Activated naive CD8-positive, alpha-beta T cell treated with anti-CD3 and anti-CD28 coated beads, Interleukin-2, amount 10 ng/mL, durations not matched to agents 7 days and 5 days (primary cell): ENCODE measurements at regions not wholly inside any gene's neighbourhood (a gene's known extent, or its start where the extent isn't known, plus 50 kb on each side); places are given as distances from the start of the nearest gene placed in this dataset.
"Not testable (repeated sequence)": the region's sequence is repeated elsewhere in the genome, so short reads cannot be mapped to it uniquely, and the experiment has no call there.

Source experiments
- ATAC-seq: fragments of 150-1000 bp; cut with Tn5 transposase; one replicate; pipeline ENCODE4 v1.10.0; 2021; ENCODE audit warnings: low read depth, moderate library complexity
- POLR2A ChIA-PET: fragments of 350-600 bp; sonication (Branson Sonifier 250); formaldehyde crosslinking; loops from one replicate; lab custom pipeline; 2021; ENCODE audit warnings: antibody characterized with exemption; lab: Charles Lee
- DNase-seq: peaks from one replicate; pipeline ENCODE4 v3.0.0; 2021
- H3K27ac Mint-ChIP-seq: one replicate; pipeline ENCODE4 v1.8.0; 2022; ENCODE audit warnings: mild to moderate bottlenecking, mixed read lengths
- H3K27me3 Mint-ChIP-seq: one replicate; pipeline ENCODE4 v1.8.0; 2022; ENCODE audit warnings: mild to moderate bottlenecking, moderate library complexity, mixed read lengths
- H3K36me3 Mint-ChIP-seq: one replicate; pipeline ENCODE4 v1.8.0; 2021; ENCODE audit warnings: mild to moderate bottlenecking, mixed read lengths
- H3K4me1 Mint-ChIP-seq: one replicate; pipeline ENCODE4 v1.8.0; 2021; ENCODE audit warnings: mixed read lengths
- H3K4me3 Mint-ChIP-seq: one replicate; pipeline ENCODE4 v1.8.0; 2022; ENCODE audit warnings: mild to moderate bottlenecking, moderate library complexity, mixed read lengths
- H3K9me3 Mint-ChIP-seq: one replicate; pipeline ENCODE4 v1.8.0; 2021; ENCODE audit warnings: mixed read lengths

GRCh38 chr3:5347486-5347885, 160.0 kb downstream of the EDEM1 start:
- DNase-seq = no peak
- H3K36me3 Mint-ChIP-seq = no peaks in the 10 kb centered on the region
- H3K27ac Mint-ChIP-seq = no peak overlapping the region
- POLR2A ChIA-PET = no interaction called here
- no peak for ATAC-seq
- H3K4me1 Mint-ChIP-seq = no peaks in the 10 kb centered on the region
- H3K27me3 Mint-ChIP-seq = no peaks in the 10 kb centered on the region
- H3K9me3 Mint-ChIP-seq = no peaks in the 10 kb centered on the region
- H3K4me3 Mint-ChIP-seq = no peak overlapping the region

GRCh38 chr3:5348229-5348902, 160.9 kb downstream of the EDEM1 start:
- DNase-seq (no peak), ATAC-seq (no peak)
- Mint-ChIP-seq H3K27me3 (no peaks in the 10 kb centered on the region), H3K27ac (no peak overlapping the region), H3K9me3 (no peaks in the 10 kb centered on the region), H3K4me3 (no peak overlapping the region), H3K4me1 (no peaks in the 10 kb centered on the region), H3K36me3 (no peaks in the 10 kb centered on the region)
- POLR2A ChIA-PET = no interaction called here

- H3K27ac Mint-ChIP-seq = no peak overlapping the region
- H3K4me3 Mint-ChIP-seq = no peak overlapping the region
- ATAC-seq = no peak
- no peaks in the 10 kb centered on the region for H3K36me3 Mint-ChIP-seq
- POLR2A ChIA-PET = no interaction called here
- H3K27me3 Mint-ChIP-seq = no peaks in the 10 kb centered on the region
- no peaks in the 10 kb centered on the region for H3K9me3 Mint-ChIP-seq
- DNase-seq = no peak
- no peaks in the 10 kb centered on the region for H3K4me1 Mint-ChIP-seq
Observed at GRCh38 chr3:5349343-5349742, 161.8 kb downstream of the EDEM1 start.

- POLR2A ChIA-PET = no interaction called here
- ATAC-seq (no peak), DNase-seq (no peak)
- Mint-ChIP-seq H3K4me1 (no peaks in the 10 kb centered on the region), H3K4me3 (no peak overlapping the region), H3K27ac (no peak overlapping the region), H3K36me3 (no peaks in the 10 kb centered on the region), H3K27me3 (no peaks in the 10 kb centered on the region), H3K9me3 (peaks cover 5% of the 10 kb centered on the region)
Observed at GRCh38 chr3:5357089-5357488, 169.6 kb downstream of the EDEM1 start.

- Mint-ChIP-seq H3K27me3 (no peaks in the 10 kb centered on the region), H3K9me3 (peaks cover 5% of the 10 kb centered on the region), H3K36me3 (no peaks in the 10 kb centered on the region), H3K4me1 (no peaks in the 10 kb centered on the region), H3K27ac (no peak overlapping the region), H3K4me3 (no peak overlapping the region)
- no peak for ATAC-seq
- DNase-seq = no peak
- POLR2A ChIA-PET = no interaction called here
Observed at GRCh38 chr3:5358911-5359310, 171.4 kb downstream of the EDEM1 start.

GRCh38 chr3:5360453-5360852, 172.9 kb downstream of the EDEM1 start:
- POLR2A ChIA-PET = no interaction called here
- Mint-ChIP-seq H3K4me1 (no peaks in the 10 kb centered on the region), H3K36me3 (no peaks in the 10 kb centered on the region), H3K27ac (no peak overlapping the region), H3K9me3 (peaks cover 5% of the 10 kb centered on the region), H3K27me3 (no peaks in the 10 kb centered on the region), H3K4me3 (no peak overlapping the region)
- no peak for DNase-seq
- ATAC-seq = no peak

DNA sequence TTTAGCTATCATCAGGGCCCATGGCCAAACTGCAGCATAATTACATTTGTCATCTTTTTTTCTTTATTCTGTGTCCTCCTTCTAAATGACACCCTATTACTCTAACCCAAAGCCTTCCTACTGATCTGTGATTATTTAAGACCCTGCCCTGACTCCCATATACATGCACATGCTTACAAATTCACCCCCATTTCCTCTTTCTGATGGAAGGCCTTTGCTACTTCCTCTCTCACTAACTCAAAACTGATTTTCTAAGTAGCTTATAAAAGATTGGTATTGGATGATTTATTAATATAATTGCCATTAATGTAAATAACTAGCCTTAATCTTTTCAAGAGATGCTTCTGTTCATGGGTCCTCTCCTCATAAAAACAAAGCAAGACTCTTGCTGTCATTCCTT, 179.2 kb downstream of the EDEM1 start:
- no peaks in the 10 kb centered on the region for H3K36me3 Mint-ChIP-seq
- no peak overlapping the region for H3K4me3 Mint-ChIP-seq
- POLR2A ChIA-PET = no interaction called here
- H3K27me3 Mint-ChIP-seq = peaks cover 2% of the 10 kb centered on the region
- no peak overlapping the region for H3K27ac Mint-ChIP-seq
- DNase-seq (no peak), ATAC-seq (no peak)
- H3K4me1 Mint-ChIP-seq = no peaks in the 10 kb centered on the region
- H3K9me3 Mint-ChIP-seq = peaks cover 2% of the 10 kb centered on the region

GRCh38 chr3:5371555-5371954, 184.0 kb downstream of the EDEM1 start:
- ATAC-seq, H3K36me3 Mint-ChIP-seq, DNase-seq, POLR2A ChIA-PET, H3K4me1 Mint-ChIP-seq, H3K27me3 Mint-ChIP-seq, H3K4me3 Mint-ChIP-seq, H3K27ac Mint-ChIP-seq, H3K9me3 Mint-ChIP-seq: not testable (repeated sequence)

- Mint-ChIP-seq H3K27me3 (no peaks in the 10 kb centered on the region), H3K4me1 (no peaks in the 10 kb centered on the region), H3K36me3 (no peaks in the 10 kb centered on the region), H3K9me3 (peaks cover 4% of the 10 kb centered on the region), H3K4me3 (no peak overlapping the region), H3K27ac (no peak overlapping the region)
- ATAC-seq = no peak
- no peak for DNase-seq
- POLR2A ChIA-PET = no interaction called here
Observed at GRCh38 chr3:5376761-5377160, 189.3 kb downstream of the EDEM1 start.

- H3K4me1 Mint-ChIP-seq, ATAC-seq, H3K27me3 Mint-ChIP-seq, H3K9me3 Mint-ChIP-seq, H3K4me3 Mint-ChIP-seq, H3K36me3 Mint-ChIP-seq, POLR2A ChIA-PET, H3K27ac Mint-ChIP-seq, DNase-seq: not testable (repeated sequence)
Observed at GRCh38 chr3:5379266-5379665, 191.8 kb downstream of the EDEM1 start.

DNA sequence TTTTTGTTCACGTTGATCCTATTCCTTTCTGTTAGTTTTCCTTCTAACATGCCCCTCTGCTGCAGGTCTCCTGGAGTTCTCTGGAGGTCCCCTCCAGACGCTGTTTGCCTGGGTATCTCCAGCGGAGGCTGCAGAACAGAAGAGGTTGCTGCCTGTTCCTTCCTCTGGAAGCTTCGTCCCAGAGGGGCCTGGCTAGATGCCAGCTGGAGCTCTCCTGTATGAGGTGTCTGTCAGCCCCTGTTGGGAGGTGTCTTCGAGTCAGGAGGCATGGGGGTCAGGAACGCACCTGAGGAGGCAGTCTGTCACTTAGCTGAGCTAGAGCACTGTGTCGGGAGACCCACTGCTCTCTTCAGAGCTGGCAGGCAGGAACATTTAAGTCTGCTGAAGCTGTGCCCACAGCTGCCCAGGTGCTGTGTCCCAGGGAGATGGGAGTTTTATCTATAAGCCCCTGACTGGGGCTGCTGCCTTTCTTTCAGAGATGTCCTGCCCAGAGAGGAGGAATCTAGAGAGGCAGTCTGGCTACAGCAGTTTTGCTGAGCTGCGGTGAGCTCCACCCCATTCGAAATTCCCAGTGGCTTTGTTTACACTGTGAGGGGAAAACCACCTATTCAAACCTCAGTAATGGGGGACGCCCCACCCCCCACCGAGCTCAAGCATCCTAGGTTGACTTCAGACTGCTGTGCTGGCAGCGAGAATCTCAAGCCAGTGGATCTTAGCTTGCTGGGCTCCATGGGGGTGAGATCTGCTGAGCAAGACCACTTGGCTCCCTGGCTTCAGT, 196.2 kb downstream of the EDEM1 start:
- H3K27ac Mint-ChIP-seq, H3K4me1 Mint-ChIP-seq, H3K36me3 Mint-ChIP-seq, H3K4me3 Mint-ChIP-seq, H3K27me3 Mint-ChIP-seq, H3K9me3 Mint-ChIP-seq, POLR2A ChIA-PET, DNase-seq, ATAC-seq: not testable (repeated sequence)

DNA sequence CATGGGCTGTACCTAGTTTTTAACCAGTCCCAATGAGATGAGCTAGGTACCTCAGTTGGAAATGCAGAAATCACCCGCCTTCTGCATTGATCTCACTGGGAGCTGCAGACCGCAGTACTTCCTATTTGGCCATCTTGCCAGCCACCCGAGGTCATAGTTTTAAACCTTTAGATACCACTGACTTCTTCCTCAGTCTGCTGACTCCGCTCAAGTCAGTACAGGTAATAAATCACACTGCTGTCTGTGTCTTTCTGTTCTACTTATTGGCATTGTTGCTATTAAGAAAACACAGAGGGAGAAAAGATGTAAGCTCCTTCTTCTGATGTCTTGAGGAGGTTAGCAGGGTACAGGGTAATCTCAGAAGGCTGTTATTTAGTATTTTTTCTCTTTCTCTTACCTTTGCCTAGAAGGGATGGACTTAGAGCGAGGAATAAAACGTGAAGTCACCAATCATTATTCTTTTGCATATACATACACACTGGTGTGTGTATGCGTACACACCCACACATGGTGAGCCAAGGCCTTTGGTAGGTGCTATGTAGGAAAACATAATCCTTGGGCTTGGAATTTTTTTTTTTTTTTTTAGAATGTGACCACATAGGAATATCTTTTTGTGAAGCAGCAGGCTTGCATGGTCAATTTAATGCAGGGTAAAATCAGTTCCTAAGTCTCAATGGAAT, 197.2 kb downstream of the EDEM1 start:
- POLR2A ChIA-PET = no interaction called here
- Mint-ChIP-seq H3K27ac (no peak overlapping the region), H3K27me3 (no peaks in the 10 kb centered on the region)

GRCh38 chr3:5388091-5388490, 200.6 kb downstream of the EDEM1 start:
- Mint-ChIP-seq H3K27ac (no peak overlapping the region), H3K4me3 (no peak overlapping the region), H3K9me3 (no peaks in the 10 kb centered on the region), H3K27me3 (no peaks in the 10 kb centered on the region), H3K4me1 (no peaks in the 10 kb centered on the region), H3K36me3 (no peaks in the 10 kb centered on the region)
- POLR2A ChIA-PET = no interaction called here
- ATAC-seq = no peak
- no peak for DNase-seq

More for the DNA sequence above, 197.2 kb downstream of the EDEM1 start:
- Mint-ChIP-seq H3K4me1 (no peaks in the 10 kb centered on the region), H3K36me3 (no peaks in the 10 kb centered on the region), H3K4me3 (no peak overlapping the region), H3K9me3 (peaks cover 1% of the 10 kb centered on the region)
- DNase-seq (no peak), ATAC-seq (no peak)

DNA sequence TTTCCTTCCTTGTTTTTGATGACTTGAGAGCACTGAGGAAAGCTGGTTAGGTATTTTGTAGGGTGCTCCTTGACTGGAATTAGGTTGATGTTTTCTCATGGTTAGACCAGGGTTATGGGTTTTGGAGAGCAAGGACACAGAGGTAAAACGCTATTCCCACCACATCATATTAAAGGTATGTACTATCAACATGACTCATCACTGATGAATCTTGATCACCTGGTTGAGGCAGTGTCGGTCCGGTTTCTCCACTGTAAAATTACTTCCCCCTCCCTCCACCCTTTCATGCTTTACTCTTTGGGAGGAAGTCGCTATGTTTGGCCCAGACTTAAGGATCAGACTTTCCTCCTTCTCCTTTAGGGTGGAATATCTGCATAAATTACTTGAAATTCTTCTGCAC, 201.6 kb downstream of the EDEM1 start:
- ATAC-seq (no peak), DNase-seq (no peak)
- Mint-ChIP-seq H3K27ac (no peak overlapping the region), H3K9me3 (no peaks in the 10 kb centered on the region), H3K4me3 (no peak overlapping the region), H3K36me3 (no peaks in the 10 kb centered on the region), H3K27me3 (no peaks in the 10 kb centered on the region), H3K4me1 (no peaks in the 10 kb centered on the region)
- POLR2A ChIA-PET = no interaction called here
